ENCODE measurements at regions not wholly inside any gene's neighbourhood (a gene's known extent, or its start where the extent isn't known, plus 50 kb on each side); places are given as distances from the start of the nearest gene placed in this dataset.

GRCh38 chr3:64295594-64295993, 70.3 kb upstream of the PRICKLE2 start:
- no peak for DNase-seq

GRCh38 chr3:64294771-64295170, 69.5 kb upstream of the PRICKLE2 start:
- Mint-ChIP-seq H3K27ac (ENCODE audit: unreplicated experiment) (no peak overlapping the region), H3K27me3 (ENCODE audit: insufficient read depth, unreplicated experiment) (no peaks in the 10 kb centered on the region), H3K36me3 (ENCODE audit: insufficient read depth, unreplicated experiment) (no peaks in the 10 kb centered on the region), H3K9me3 (ENCODE audit: unreplicated experiment) (peaks cover 24% of the 10 kb centered on the region), H3K4me1 (ENCODE audit: low read depth, unreplicated experiment) (no peaks in the 10 kb centered on the region), H3K4me3 (ENCODE audit: unreplicated experiment) (no peak overlapping the region)
- no peaks in the 10 kb centered on the region for H3K36me3 ChIP-seq (ENCODE audit: control insufficient read depth, insufficient read depth, low read length)
- H3K9me3 ChIP-seq = no peaks in the 10 kb centered on the region; the same call in 1 of the 2 replicates
- CTCF ChIA-PET = interaction anchor here (0.6 kb wide), 1 partner anchor 194 kb away, joined by 3 read pairs; no protein-coding TSS in a partner anchor
- POLR2A ChIA-PET = no interaction called here
- TF ChIP-seq CTCF (IDR thresholded peaks at IDR 0.05; ENCODE audit: insufficient read depth in 1 of 2, low read depth in 1 of 2, low read length in 1 of 2, severe bottlenecking in 1 of 2, unreplicated experiment in 1 of 2) = no peak
- no peak for DNase-seq
- no peak overlapping the region for H3K4me3 ChIP-seq (ENCODE audit: low read depth, low read length)
- no peaks in the 10 kb centered on the region for H3K27me3 ChIP-seq (replicated peaks; ENCODE audit: control insufficient read depth, insufficient read depth, low read length)
- intact Hi-C loops (cut with micrococcal nuclease; ENCODE audit: unreplicated experiment) = no loop called here
- no peaks in the 10 kb centered on the region for H3K4me1 ChIP-seq
- no TSS peak for BruUV-seq (replicated peaks)

More at GRCh38 chr3:64295594-64295993, 70.3 kb upstream of the PRICKLE2 start:
- Mint-ChIP-seq H3K36me3 (ENCODE audit: insufficient read depth, unreplicated experiment) (no peaks in the 10 kb centered on the region), H3K4me3 (ENCODE audit: unreplicated experiment) (no peak overlapping the region), H3K4me1 (ENCODE audit: low read depth, unreplicated experiment) (no peaks in the 10 kb centered on the region), H3K9me3 (ENCODE audit: unreplicated experiment) (peaks cover 24% of the 10 kb centered on the region), H3K27ac (ENCODE audit: unreplicated experiment) (no peak overlapping the region), H3K27me3 (ENCODE audit: insufficient read depth, unreplicated experiment) (no peaks in the 10 kb centered on the region)
- Histone ChIP-seq H3K4me1 (no peaks in the 10 kb centered on the region), H3K4me3 (ENCODE audit: low read depth, low read length) (no peak overlapping the region), H3K36me3 (ENCODE audit: control insufficient read depth, insufficient read depth, low read length) (no peaks in the 10 kb centered on the region), H3K27me3 (replicated peaks; ENCODE audit: control insufficient read depth, insufficient read depth, low read length) (no peaks in the 10 kb centered on the region), H3K9me3 (no peaks in the 10 kb centered on the region; the same call in 1 of the 2 replicates)
- POLR2A ChIA-PET = no interaction called here
- BruUV-seq (replicated peaks) = no TSS peak
- intact Hi-C loops (cut with micrococcal nuclease; ENCODE audit: unreplicated experiment) = no loop called here
- no peak for TF ChIP-seq CTCF (IDR thresholded peaks at IDR 0.05; ENCODE audit: insufficient read depth in 1 of 2, low read depth in 1 of 2, low read length in 1 of 2, severe bottlenecking in 1 of 2, unreplicated experiment in 1 of 2)
- CTCF ChIA-PET = interaction anchor here (0.6 kb wide), 1 partner anchor 193 kb away, joined by 3 read pairs; no protein-coding TSS in a partner anchor

- H3K27ac Mint-ChIP-seq (ENCODE audit: unreplicated experiment) = no peak overlapping the region
- Histone ChIP-seq H3K36me3 (ENCODE audit: control insufficient read depth, insufficient read depth, low read length) (no peaks in the 10 kb centered on the region), H3K9me3 (no peaks in the 10 kb centered on the region; the same call in 1 of the 2 replicates), H3K4me3 (ENCODE audit: low read depth, low read length) (no peak overlapping the region), H3K27me3 (replicated peaks; ENCODE audit: control insufficient read depth, insufficient read depth, low read length) (no peaks in the 10 kb centered on the region), H3K4me1 (no peaks in the 10 kb centered on the region)
- intact Hi-C loops (cut with micrococcal nuclease; ENCODE audit: unreplicated experiment) = no loop called here
- ChIA-PET POLR2A (no interaction called here), CTCF (no interaction called here)
- H3K36me3 Mint-ChIP-seq (ENCODE audit: insufficient read depth, unreplicated experiment) = no peaks in the 10 kb centered on the region
- TF ChIP-seq CTCF (IDR thresholded peaks at IDR 0.05; ENCODE audit: insufficient read depth in 1 of 2, low read depth in 1 of 2, low read length in 1 of 2, severe bottlenecking in 1 of 2, unreplicated experiment in 1 of 2) = no peak
- no TSS peak for BruUV-seq (replicated peaks)
- H3K9me3 Mint-ChIP-seq (ENCODE audit: unreplicated experiment) = peaks cover 11% of the 10 kb centered on the region
- DNase-seq = no peak
- H3K27me3 Mint-ChIP-seq (ENCODE audit: insufficient read depth, unreplicated experiment) = no peaks in the 10 kb centered on the region
- no peak overlapping the region for H3K4me3 Mint-ChIP-seq (ENCODE audit: unreplicated experiment)
- no peaks in the 10 kb centered on the region for H3K4me1 Mint-ChIP-seq (ENCODE audit: low read depth, unreplicated experiment)
Measured at GRCh38 chr3:64293121-64293520, 67.9 kb upstream of the PRICKLE2 start.
